Islet of Langerhans (tissue), 1 donor: ENCODE measurements at regions not wholly inside any gene's neighbourhood (a gene's known extent, or its start where the extent isn't known, plus 50 kb on each side); places are given as distances from the start of the nearest gene placed in this dataset.
A peak's percentile ranks its signal among the peaks of the same experiment; 100 is the strongest.
"Not testable (repeated sequence)": the region's sequence is repeated elsewhere in the genome, so short reads cannot be mapped to it uniquely, and the experiment has no call there.

Experiments
- FAIRE-seq: peaks from one replicate; lab custom pipeline; 2011; peaks lifted over from hg19 to GRCh38; lab: Jason Lieb, UNC

- no peak for FAIRE-seq
Observed at GRCh38 chr6:71056656-71057055, 99.8 kb upstream of the B3GAT2 start.

DNA sequence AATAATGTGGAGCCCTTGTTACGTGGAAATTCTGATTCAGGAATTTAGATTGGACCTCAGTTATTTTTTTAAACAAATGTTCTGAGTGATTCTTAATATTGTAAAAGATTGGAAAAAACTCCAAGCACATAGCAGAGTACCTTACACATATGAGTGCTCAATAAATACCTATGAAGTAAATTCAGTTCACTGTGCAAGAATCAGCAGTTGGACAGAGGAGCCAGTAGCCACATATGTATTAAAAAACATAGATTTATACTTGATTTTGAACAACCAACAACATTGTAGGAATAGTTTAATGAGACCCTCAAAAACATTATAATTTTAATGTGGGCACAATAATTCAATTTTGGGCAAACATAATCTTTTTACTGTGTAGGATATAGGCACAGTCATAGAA lies 109.3 kb upstream of the B3GAT2 start:
- no peak for FAIRE-seq

DNA sequence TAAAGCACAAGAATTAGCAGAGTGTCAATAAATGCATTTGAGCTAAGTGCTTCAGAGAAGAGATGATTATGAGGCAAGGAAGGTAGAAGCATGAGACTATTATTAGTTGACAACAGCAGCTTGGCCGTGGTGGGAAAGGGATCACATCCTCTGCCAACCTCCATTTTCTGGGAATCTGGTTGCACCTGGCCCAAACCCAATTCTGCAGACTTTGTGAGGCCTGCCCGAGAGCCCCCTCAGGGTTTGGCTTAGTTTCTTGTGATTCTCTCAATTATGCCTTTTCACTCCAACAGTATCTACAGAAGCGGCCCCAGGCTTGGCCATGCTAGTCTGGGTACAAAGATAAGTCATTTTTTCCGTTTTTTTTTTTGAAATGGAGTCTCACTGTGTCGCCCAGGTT lies 111.0 kb upstream of the B3GAT2 start:
- no peak for FAIRE-seq

GRCh38 chr6:71072508-71072907 lies 115.6 kb upstream of the B3GAT2 start:
- no peak for FAIRE-seq

- no peak for FAIRE-seq
Observed at GRCh38 chr6:71077655-71078054, 120.8 kb upstream of the B3GAT2 start.

GRCh38 chr6:71079677-71080076 lies 122.8 kb upstream of the B3GAT2 start:
- no peak for FAIRE-seq

DNA sequence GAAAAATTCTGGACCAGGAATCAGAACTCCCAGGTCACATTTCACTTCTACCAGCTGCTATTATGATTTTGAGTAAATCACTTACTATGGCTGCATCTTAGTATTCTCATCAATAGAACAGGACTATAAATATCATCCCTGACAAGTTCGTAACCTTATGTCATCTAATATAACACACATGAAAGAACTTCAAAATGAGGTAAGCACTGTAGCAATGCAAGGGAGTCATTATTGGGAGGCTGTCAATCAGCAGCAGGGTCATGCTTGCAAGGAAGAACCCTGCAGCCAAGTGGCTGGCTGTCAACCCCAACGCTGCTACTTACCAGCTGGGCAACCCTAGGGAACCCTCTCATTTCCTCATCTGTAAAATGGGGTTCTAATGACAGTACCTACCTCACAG lies 123.3 kb upstream of the B3GAT2 start:
- no peak for FAIRE-seq

GRCh38 chr6:71080826-71081225 lies 124.0 kb upstream of the B3GAT2 start:
- FAIRE-seq, result no peak

DNA sequence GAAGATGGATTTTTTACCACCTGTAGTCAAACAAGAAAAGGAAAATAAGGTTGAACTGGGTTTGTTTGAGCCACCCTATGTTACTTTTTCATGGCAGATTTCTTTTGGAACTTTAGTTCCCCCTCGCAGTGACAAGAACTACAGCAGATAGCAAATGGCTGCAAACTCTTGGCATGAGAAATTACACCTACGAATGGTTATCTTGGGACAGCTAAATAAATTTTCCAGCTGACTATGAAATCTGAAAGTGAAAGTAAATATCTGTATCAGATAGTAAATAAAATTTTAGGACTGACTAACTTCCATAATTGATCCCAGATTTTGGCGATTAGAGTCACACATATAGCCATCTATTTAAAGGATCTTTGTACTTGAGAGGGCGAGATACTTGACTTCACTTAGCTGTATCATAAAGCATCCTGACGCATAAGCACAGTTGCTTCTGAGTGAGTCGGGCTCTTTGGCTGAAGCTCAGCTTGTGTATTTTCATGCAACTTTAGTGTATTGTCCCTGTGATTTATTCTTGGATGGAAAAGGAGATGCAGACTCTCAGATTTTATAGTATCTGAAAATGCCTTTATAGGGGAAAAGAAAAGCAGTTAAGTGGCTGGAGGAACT lies 125.3 kb upstream of the B3GAT2 start:
- FAIRE-seq, result no peak

DNA sequence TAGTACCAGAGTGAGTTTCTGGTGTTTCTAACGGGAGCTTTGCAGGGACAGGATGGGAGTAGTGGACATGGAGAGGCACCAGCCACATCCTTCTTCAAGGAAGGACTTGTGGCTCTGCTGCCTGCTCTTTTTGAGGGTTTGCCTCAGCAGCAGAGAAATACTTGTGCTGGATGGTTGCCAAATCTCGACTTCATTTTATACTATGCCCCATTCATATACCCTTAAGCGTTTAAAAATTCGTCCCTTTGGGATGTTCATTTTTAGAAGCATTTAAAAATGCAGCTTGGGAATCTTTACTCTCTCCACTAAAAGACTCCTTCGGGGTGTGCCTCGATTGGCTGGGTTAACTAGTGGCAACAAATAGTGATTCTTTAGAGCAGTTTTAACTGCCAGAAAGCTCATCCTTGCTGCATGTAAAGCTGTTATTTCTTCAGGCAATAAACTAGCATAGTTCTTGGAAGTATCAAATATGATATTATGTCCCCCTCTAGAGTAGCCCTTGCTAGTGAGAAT lies 126.5 kb upstream of the B3GAT2 start:
- FAIRE-seq, result no peak

GRCh38 chr6:71088166-71088565 lies 131.3 kb upstream of the B3GAT2 start:
- no peak for FAIRE-seq

DNA sequence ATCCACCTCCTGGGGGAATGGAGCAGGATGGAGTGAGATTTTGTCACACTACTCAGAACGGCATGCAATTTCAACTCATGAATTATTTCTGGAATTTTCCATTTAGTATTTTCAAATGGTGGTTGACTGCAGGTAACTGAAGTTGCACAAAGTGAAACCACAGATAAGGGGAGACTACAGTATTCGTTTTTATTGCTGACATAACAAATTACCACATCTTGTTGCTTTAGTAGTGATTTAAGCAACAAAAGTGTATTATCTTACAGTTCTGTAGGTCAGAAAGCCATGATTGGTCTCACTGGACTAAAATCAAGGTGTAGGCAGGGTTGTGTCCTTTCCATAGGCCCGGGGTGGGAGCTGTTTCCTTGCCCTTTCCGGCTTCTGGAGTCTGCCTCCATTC lies 133.4 kb upstream of the B3GAT2 start:
- FAIRE-seq, result no peak

- FAIRE-seq, result no peak
Observed at GRCh38 chr6:71091167-71091566, 134.3 kb upstream of the B3GAT2 start.

DNA sequence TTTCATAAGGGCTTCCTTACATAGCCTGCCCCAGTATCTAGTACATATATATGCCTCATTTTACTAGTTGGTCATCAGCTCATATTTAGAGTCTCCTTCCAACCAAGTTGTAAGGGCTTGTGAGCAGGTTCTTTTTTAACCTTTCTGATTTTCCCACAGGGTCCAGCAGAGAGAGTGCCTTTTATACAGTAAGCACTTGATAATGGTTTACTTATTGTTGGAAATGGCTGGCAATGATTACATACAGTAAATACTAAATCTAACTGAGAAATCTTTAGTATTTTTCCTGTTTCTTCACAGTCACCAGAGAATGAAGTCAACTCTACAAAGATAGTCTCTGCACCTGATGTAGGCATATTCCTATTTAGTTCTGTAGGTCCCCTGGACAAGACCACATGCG lies 135.1 kb upstream of the B3GAT2 start:
- no peak for FAIRE-seq

DNA sequence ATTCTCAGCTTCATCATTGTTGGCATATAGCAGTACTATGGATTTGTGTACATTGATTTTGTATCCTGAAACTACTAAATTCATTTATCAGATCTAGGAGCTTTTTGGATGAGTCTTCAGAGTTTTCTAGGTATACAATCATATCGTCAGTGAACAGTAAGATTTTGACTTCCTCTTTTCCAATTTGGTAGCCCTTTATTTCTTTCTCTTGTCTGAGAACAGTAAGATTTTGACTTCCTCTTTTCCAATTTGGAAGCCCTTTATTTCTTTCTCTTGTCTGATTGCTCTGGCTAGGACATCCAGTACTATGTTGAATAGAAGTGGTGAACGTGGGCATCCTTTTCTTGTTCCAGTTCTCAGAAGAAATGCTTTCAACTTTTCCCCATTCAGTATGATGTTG lies 140.4 kb upstream of the B3GAT2 start:
- not testable (repeated sequence) for FAIRE-seq

DNA sequence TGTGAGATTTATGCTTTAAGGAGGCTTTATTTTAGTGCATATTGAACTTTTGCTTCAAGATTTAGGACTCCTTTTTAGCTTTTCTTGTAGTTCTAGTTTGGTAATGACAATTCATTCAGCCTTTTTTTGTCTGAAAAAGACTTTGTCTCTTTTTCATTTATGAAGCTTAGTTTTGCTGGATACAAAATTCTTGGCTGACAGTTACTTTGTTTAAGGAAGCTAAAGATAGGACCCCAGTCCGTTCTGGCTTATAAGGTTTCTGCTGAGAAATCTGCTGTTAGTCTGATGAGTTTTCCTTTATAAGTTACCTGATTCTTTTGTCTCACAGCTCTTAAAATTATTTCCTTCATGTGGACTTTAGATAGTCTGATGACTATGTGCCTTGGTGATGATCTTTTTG lies 142.8 kb upstream of the B3GAT2 start:
- no peak for FAIRE-seq

GRCh38 chr6:71103130-71103529 lies 146.3 kb upstream of the B3GAT2 start:
- FAIRE-seq, result no peak

DNA sequence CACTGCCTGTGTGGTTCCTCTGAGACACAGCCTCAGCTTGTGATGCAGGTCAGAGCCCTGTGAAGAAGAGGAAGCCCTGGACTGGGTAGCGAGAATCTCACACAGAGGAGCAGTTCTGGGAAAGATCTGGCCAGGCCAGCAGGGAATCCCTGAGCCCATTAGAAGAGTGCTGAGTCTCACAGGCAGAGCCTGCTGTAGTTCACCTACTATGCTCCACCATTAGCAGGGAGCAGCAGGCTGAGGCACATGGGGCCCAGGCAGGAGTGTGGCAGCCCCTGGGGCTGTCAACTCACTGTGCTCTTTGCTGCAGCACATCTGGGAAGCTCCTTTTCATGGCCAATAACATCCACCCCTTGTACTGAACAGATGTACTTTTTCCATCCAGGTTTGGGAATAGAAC lies 146.8 kb upstream of the B3GAT2 start:
- FAIRE-seq, result no peak

DNA sequence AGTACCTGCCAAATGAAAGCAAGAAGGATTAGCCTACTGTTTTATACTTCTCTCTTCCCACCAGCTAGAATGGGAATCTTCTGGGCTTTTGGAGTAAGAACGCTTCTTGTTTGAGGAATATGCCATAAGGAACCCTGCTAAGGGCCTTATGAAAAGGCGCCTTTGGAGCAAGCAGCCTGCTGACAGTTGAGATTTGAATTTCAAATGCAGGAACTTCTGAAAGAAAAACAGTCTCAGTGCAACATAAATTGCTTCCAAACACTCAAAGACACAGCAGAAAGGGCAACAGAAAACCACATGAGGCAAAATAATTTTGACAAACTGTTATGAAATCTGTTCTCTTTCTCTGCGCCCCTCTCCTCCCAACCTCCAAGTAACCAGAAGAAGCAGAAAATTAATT lies 149.4 kb upstream of the B3GAT2 start:
- FAIRE-seq, result no peak

DNA sequence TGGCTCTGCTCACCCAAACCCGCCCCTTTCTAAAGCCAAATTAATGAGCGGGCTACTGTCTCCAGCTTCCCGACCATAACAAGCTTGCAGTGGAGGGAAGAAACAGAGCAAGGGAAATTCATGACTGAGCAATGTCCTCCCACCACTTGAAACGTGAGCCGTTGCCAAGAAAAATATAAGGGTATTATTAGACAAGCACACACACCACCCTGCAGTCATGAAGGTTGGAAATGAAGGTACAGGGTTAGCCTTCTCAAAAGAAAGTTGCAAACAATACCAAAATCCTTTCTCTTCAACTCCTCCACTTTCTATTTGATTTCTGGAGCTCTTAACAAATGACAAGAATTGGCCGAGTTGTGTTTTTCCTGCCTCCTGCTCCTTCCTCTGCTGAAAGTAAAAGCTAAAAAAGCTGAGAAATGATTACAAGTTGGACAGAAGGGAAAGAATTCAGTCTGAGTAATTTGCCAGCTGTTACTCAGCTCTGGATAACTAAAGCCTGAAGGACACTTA lies 151.1 kb upstream of the B3GAT2 start:
- FAIRE-seq, result no peak

DNA sequence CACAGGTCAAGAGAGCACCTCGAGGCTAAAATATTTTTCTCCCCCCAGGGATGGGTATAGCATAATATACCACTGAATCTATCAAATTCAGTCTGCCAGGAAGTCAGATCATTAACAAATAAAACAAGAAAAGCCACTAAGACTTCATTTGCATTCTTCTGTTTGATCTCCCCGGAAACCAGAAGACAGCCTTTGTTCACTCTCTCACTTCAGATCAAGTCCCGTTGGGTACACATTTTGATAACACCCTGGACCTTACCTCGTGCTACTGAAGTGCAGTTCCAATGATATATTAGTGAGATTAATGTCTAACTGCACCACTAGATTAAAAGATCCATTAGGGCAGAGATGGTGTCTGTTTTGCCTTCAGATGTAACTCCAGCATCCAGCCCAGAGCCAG lies 157.7 kb upstream of the B3GAT2 start:
- FAIRE-seq, result no peak

- FAIRE-seq, result peak; percentile 56
Observed at GRCh38 chr6:71114986-71115385, 158.1 kb upstream of the B3GAT2 start.

- FAIRE-seq, result no peak
Observed at GRCh38 chr6:71119560-71119959, 162.7 kb upstream of the B3GAT2 start.

DNA sequence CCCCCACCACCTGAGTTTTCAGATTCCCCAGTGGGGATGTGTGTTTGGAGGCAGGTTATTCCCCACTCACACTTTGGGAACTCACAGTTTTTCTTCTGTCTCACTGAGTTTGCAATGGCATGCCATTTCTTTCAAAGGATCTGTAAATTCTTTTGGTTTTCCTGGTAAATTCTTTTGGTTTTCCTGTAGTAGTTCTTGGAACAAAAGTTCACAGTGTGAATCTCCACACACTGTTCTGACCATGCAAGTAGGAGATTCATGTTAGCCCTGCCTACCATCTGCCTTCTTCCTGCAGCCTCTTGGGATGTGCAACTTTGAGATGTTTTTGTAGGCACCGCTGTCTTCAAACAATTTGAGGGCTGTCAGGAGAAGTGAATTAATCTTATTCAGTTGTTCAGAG lies 165.6 kb upstream of the OGFRL1 start:
- FAIRE-seq, result no peak

DNA sequence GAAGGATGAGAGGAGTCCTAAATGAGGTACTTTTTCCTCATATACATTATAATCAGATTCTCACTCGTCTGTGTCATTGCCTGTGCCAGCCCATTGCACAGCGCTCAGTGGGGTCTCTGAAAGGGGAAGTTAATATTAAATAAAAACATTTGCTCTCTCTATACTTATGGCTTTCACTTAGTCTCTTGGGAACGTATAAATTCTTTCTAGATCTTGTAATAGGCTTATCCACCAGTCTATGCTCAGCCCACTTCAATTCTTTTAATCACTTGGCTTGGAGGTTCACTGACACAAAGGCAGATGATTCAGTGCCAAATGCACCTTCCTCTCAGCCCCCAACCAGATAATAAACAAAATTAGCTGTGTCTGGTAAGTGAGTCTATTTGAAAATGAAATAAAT lies 164.3 kb upstream of the OGFRL1 start:
- FAIRE-seq, result no peak
